GM19043 (cell line): ENCODE measurements at regions not wholly inside any gene's neighbourhood (a gene's known extent, or its start where the extent isn't known, plus 50 kb on each side); places are given as distances from the start of the nearest gene placed in this dataset.
A peak's percentile ranks its signal among the peaks of the same experiment; 100 is the strongest.

Experiments
- ATAC-seq: cut with Tn5 transposase; IDR thresholded peaks from one replicate; pipeline ENCODE4 v1.9.1; 2021; ENCODE audit warnings: low read depth; ENCODE audit not compliant: unreplicated experiment

DNA sequence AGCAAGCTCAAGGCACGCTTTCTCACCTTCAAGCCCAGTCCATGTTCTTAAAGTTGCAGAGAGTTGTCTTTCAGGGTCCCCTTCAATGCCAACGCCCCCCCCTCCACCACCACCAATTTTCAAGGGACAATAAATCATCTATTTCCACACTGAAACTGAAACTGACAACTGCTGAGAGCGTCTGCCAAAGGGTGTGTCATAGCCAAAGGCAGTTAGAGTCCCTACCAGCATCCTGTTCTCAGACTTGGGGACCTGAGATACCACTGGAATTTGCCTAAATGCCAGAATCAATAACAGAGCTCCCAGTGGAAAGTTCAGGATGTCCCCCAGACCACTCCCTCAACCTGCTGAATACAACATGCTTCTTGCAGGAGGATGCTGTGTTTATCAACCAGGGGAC lies 133.2 kb upstream of the SOX9 start:
- no peak for ATAC-seq

DNA sequence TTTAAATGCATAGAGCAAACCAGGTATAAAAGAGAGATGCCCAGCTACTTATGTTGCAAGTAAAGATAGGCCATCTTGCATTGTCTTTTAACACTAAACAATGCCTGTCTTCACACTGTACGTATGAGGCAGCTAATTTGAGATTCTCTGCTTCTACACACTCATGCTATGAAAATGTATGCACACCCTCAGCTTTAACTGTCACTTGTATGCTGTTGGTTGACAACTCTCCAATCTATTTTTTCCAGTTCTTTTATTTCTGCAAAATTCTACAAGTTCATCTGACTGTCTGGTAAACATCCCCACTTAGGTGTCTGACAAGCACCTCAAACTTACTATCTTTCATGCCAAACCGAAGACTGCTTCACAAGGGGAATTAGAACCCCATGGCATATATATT lies 131.7 kb upstream of the SOX9 start:
- ATAC-seq = no peak

- no peak for ATAC-seq
Observed at GRCh38 chr17:71993363-71993762, 127.5 kb upstream of the SOX9 start.

- ATAC-seq = no peak
Observed at GRCh38 chr17:71995590-71995989, 125.2 kb upstream of the SOX9 start.

DNA sequence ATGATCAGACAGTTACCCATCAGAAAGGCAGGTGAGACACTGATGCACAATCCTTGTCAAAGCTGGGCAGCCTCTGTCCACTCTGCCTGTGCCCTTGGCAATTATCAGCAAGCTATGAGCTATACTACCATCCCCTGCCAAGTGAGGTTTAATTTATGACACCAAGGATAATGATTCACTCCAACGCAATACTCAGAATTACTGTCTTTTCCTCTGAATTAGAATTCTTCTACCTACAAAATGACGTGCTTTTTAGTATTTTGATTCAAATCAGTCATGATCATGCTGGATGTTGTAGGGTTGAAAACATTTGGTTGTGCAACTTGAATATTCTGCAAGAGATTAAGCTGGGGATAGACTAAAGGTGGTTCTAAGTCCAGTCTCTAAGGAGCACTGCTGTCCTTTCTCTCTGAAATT lies 116.8 kb upstream of the SOX9 start:
- no peak for ATAC-seq

GRCh38 chr17:72004611-72005331 lies 116.0 kb upstream of the SOX9 start:
- ATAC-seq = peak; percentile 56

- peak; percentile 36 for ATAC-seq
Observed at GRCh38 chr17:72005332-72006163, 115.3 kb upstream of the SOX9 start.

DNA sequence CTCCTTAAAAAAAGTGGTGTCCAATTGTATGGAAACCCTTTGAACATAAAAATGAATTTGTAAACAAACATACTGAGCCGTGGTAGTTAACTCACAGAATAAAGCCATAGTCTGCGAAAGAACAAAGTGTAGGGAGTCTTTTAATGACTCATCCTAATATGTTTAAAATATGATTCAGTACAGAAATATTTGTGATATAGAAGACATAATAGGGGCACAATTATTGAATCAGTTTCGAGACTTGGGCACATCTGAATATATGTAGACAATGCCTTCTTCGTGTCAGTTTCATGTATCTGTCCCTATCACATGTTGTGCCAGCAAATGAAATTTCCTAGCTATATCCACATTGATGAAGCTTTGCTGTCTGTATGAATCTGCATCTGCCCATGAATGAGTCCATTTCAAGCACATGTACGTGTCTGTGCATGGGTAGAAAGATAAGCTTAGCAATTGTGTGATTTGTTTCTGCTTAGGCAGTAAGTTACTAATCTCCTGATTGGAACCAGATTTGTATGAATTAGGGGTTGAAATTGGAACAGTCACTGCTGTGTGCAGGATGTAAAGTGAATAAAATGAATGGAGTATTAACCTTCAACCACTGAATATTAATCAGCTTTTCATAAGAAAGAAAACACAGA lies 112.5 kb upstream of the SOX9 start:
- ATAC-seq = no peak

DNA sequence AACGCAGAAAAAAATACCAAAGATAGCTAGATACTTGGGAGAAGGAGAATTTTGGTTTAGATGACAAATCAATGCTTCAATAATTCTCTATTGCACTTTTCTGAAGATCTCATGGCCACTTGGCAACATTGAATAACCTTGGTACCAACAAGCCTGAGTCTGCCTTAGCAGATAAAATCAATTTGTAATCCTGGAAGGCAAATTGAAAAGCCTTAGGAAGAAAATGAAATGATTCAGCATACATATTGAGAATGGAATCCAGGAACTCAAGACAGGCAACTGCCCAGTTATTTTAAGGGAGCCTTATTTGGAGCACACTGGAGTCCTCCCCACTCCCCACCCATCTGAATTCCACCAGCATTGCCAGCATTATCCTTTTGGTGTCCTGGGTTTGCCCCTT lies 109.3 kb upstream of the SOX9 start:
- ATAC-seq = no peak

- peak; percentile 51 for ATAC-seq
Observed at GRCh38 chr17:72021417-72022041, 99.3 kb upstream of the SOX9 start.

DNA sequence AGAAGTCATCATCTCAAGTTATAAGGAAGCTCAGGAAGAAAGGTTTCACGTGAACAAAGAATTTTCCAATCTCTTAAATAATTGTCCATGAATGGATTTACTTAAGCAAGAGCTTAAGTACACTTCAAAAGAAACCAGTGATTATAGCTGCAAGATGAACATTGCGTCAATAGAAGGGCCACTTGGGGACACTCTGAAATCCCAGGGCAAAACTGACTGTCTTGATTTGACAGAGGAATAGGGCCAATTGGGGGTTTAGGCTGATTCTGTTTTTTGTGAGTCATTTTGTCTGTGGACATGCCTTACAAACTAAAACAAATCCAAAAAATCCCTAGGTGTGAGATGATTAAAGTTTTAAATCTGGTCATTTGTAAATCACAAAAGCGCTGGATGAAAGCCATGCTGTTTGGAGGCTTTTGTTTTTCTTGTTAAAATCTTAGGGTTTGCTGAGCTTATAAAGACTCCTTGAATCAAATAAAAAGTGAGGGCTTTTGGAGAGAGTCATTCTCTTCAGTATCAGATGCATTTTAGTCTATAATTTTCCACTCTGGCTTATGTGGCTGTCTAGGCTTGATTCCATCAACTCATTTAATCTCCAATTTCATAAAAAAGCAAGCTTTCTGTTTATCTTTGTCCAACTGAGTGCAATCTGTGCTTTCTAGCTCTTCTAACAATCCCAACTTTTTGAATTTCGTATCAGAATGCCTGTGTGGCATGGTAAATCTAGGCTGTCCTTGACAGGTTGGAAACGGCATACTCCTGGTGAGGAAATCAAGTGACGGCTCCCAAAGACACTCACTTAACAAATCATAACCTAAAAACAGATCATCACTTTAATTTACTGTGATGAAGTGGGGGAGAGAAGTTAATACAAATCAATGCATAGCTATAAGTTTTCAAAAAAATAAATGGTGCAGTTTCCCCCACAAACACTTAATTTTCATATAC lies 98.2 kb upstream of the SOX9 start:
- ATAC-seq = no peak

DNA sequence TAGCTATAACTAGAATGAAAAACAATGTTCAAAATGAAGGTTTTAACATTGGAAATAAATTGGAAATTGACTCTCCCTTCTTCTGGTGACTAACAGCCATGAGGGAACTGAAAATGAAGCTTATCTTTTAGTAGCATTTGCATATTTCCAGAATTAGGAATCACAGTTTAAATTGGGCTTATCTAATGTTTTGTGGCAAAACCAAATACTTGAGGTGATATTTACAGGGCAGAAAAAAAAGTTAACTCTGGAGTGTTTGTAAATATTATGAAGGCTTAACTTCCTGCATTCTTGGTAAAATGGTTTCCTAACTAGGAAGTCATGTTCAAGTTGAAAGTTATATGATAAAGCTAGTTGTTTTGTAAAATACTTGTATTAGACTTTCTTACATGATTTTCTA lies 96.4 kb upstream of the SOX9 start:
- ATAC-seq = no peak

DNA sequence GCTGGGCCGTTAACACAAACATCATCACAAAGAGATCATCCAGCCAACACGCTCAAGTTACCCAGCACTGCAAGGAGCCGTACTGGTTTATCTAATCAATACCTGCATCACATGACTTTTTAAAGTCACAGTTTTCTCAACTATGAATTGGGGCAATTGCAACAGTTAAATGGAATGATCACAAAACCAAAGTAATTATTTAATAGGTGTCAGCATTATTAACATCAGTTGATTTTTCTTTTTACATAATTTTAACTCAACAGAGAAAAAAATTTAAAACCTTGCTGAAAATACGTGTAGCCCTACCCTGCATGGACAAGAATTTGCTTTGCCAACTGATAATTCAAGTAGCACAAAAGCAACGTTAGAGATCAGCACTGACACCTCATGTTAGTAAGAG lies 95.7 kb upstream of the SOX9 start:
- ATAC-seq = no peak

GRCh38 chr17:72030067-72030899 lies 90.5 kb upstream of the SOX9 start:
- ATAC-seq = peak; percentile 83

- no peak for ATAC-seq
Observed at GRCh38 chr17:72031219-72031884, 89.5 kb upstream of the SOX9 start.

DNA sequence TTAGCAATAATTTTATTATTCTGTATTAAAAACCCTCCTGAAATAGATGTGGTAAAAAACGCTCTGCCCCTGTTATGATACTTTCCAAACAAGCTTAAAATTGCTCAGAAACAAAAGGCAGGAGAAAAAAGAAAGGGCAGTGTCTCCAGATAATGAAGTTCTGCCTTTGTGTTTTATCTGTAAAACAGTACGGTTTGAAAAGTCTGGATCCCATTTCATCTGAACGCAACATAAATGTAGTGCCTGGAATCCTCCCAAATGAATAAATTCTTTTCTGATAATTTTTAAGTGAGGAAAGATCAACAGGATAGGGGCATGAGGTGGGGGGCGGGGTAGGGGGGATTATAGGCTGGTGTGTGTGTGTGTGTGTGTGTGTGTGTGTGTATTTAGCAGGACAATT lies 87.5 kb upstream of the SOX9 start:
- no peak for ATAC-seq

DNA sequence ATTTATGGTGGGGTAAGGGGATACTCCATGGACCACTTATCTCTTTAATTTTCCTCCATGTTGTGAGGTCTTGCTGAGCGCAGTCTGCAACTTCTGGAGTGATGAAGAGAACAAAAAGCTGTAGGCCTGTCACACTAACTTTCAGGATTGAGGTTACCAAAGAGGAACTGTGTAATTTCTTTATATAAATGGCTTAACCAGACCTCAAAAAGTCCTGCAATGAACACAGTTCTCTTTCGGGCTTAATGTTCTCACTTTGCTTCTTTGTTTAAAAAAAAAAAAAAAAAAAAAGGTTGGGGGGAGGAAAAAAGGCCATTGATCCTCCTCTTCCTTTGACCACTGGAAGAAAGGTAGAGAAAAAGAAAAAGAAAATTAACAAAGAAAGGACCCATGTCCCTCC lies 86.8 kb upstream of the SOX9 start:
- peak; percentile 32 for ATAC-seq

DNA sequence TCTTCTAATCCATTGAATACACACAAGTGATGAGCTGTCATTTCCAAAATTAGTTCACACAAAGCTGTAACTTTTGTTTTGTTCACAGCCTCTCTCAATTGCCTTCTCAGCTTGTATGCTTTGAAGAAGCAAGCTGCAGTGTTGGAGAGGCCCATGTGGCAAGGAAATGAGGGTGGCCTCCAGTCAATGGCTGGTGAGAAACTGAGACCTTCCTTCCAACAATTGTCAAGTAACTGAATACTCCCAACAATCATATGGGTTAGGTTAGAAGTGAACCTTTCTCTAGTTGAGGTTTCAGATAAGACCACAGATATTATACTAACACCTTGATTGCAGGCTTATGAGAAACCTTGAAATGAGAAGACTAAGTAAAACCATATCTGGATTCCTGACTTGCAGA lies 82.4 kb upstream of the SOX9 start:
- no peak for ATAC-seq

GRCh38 chr17:72039490-72039889 lies 81.3 kb upstream of the SOX9 start:
- ATAC-seq = no peak
